Fibroblast of peridontal ligament (primary cell): ENCODE measurements at regions not wholly inside any gene's neighbourhood (a gene's known extent, or its start where the extent isn't known, plus 50 kb on each side); places are given as distances from the start of the nearest gene placed in this dataset.
A peak's percentile ranks its signal among the peaks of the same experiment; 100 is the strongest.
"Not testable (repeated sequence)": the region's sequence is repeated elsewhere in the genome, so short reads cannot be mapped to it uniquely, and the experiment has no call there.

Source experiments
- DNase-seq: peaks from one replicate; pipeline ENCODE4 v3.0.0-alpha.2; 2010; ENCODE audit errors: extremely low read depth

- no peak for DNase-seq
Measured at GRCh38 chr2:228793116-228793515, 478.0 kb downstream of the PID1 start.

GRCh38 chr2:228786901-228787300 lies 484.2 kb downstream of the PID1 start:
- no peak for DNase-seq

GRCh38 chr2:228782281-228782680 lies 488.8 kb downstream of the PID1 start:
- no peak for DNase-seq

- no peak for DNase-seq
Measured at GRCh38 chr2:228777855-228778355, 493.2 kb downstream of the PID1 start.

GRCh38 chr2:228774548-228774947 lies 496.5 kb downstream of the PID1 start:
- no peak for DNase-seq

- peak; percentile 43 for DNase-seq
Measured at GRCh38 chr2:228771774-228772173, 499.3 kb downstream of the PID1 start.

GRCh38 chr2:228771315-228771714 lies 499.8 kb downstream of the PID1 start:
- DNase-seq, result no peak

- peak; percentile 92 for DNase-seq
Measured at GRCh38 chr2:228768818-228769217, 502.3 kb downstream of the PID1 start.

- not testable (repeated sequence) for DNase-seq
Measured at GRCh38 chr2:228768141-228768540, 502.9 kb downstream of the PID1 start.

- DNase-seq, result peak; percentile 81
Measured at GRCh38 chr2:228767196-228767595, 503.9 kb downstream of the PID1 start.

- no peak for DNase-seq
Measured at GRCh38 chr2:228763379-228763981, 507.6 kb downstream of the PID1 start.

GRCh38 chr2:228762565-228762964 lies 508.5 kb downstream of the PID1 start:
- no peak for DNase-seq

GRCh38 chr2:228755661-228756060 lies 515.4 kb downstream of the PID1 start:
- DNase-seq, result not testable (repeated sequence)

GRCh38 chr2:228747483-228747882 lies 523.6 kb downstream of the PID1 start:
- DNase-seq, result no peak

- peak; percentile 1 for DNase-seq
Measured at GRCh38 chr2:228738671-228739380, 532.3 kb downstream of the PID1 start.

- no peak for DNase-seq
Measured at GRCh38 chr2:228735697-228736096, 535.4 kb downstream of the PID1 start.

- peak; percentile 46 for DNase-seq
Measured at GRCh38 chr2:228731517-228731916, 539.6 kb downstream of the PID1 start.

GRCh38 chr2:228728961-228729360 lies 542.1 kb downstream of the PID1 start:
- no peak for DNase-seq

GRCh38 chr2:228725031-228725430 lies 543.5 kb upstream of the SPHKAP start:
- no peak for DNase-seq

- DNase-seq, result no peak
Measured at GRCh38 chr2:228723599-228723998, 542.1 kb upstream of the SPHKAP start.

GRCh38 chr2:228722311-228722710 lies 540.8 kb upstream of the SPHKAP start:
- DNase-seq, result no peak

GRCh38 chr2:228720895-228721294 lies 539.4 kb upstream of the SPHKAP start:
- no peak for DNase-seq

- no peak for DNase-seq
Measured at GRCh38 chr2:228709788-228710371, 528.4 kb upstream of the SPHKAP start.
